Natural killer cell treated with Interleukin-12 subunit alpha and Interleukin-12 subunit beta and Interleukin-15 and Interleukin-18, amount 100 ng/mL, for 72 hours (primary cell): ENCODE measurements at regions not wholly inside any gene's neighbourhood (a gene's known extent, or its start where the extent isn't known, plus 50 kb on each side); places are given as distances from the start of the nearest gene placed in this dataset.

Source experiments
- ATAC-seq, 2 donors: fragments of 150-1000 bp; cut with Tn5 transposase in 1 of 2; sonication (Bioruptor Pico), chemical (Tn5 transposase) in 1 of 2; 2 replicates each; pipeline ENCODE4 v1.10.0; 2021
- DNase-seq: peaks from one replicate; pipeline ENCODE4 v3.0.0; 2022; ENCODE audit warnings: low spot score
- H3K27ac Mint-ChIP-seq, 2 donors: 1 replicate in 1 of 2; 2 replicates in 1 of 2; pipeline ENCODE4 v1.8.0; 2022; ENCODE audit warnings: mixed read lengths in 2 of 2, mild to moderate bottlenecking in 1 of 2, moderate library complexity in 1 of 2
- H3K27me3 Mint-ChIP-seq, 2 donors: 1 replicate in 1 of 2; 2 replicates in 1 of 2; pipeline ENCODE4 v1.8.0; 2022; ENCODE audit warnings: mixed read lengths in 2 of 2
- H3K36me3 Mint-ChIP-seq: one replicate; pipeline ENCODE4 v1.8.0; 2022; ENCODE audit warnings: mixed read lengths
- H3K4me1 Mint-ChIP-seq, 2 donors: 1 replicate in 1 of 2; 2 replicates in 1 of 2; pipeline ENCODE4 v1.8.0; 2022; ENCODE audit warnings: low read depth in 2 of 2, mixed read lengths in 2 of 2, mild to moderate bottlenecking in 1 of 2
- H3K4me3 Mint-ChIP-seq: one replicate; pipeline ENCODE4 v1.8.0; 2022; ENCODE audit warnings: mixed read lengths
- H3K9me3 Mint-ChIP-seq: 2 replicates; pipeline ENCODE4 v1.8.0; 2022; ENCODE audit warnings: mixed read lengths

DNA sequence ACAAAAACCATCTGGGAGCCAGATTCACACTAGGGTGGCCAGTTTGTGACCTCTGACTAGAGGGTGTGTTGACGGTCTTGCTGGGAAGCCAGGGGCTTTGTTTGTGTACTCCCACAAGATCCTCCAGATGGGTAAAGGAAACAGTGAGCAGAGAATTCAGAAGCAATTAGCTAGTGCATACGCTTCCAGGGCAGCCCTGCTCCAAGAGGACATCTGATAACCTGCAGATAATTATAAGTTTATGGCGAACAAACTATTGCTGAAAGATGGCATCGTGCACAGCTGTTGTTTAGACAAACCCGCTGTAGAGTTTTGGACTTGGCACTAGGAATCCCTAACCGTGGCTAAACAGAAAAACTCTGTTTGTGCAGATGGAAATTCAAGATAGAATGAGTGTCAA lies 326.4 kb downstream of the TGFB2 start:
- Mint-ChIP-seq H3K9me3 (peaks cover 5% of the 10 kb centered on the region), H3K36me3 (peaks cover 4% of the 10 kb centered on the region), H3K27me3 (no peaks in the 10 kb centered on the region), H3K27ac (no peak overlapping the region), H3K4me3 (no peak overlapping the region), H3K4me1 (no peaks in the 10 kb centered on the region)
- no peak for ATAC-seq
- DNase-seq = no peak

DNA sequence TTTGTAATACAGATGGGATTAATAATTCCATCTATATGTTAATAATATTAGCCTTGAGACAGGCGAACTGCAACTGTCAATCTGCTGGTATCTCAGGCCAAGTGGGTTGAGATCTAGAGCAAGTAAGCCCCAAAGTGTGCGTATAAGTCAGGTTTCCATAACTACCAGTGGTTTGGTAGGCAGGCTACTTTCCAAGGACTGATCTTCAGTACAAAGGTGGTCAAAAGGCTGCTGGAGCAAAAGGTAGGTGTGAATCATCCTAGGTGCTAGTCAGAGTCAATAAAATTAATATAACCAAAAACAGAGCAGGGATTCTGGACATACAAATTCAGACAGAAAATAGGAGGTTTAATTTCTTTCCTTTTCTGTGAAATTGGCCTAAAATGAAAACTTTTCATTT lies 328.0 kb downstream of the TGFB2 start:
- no peaks in the 10 kb centered on the region for H3K4me1 Mint-ChIP-seq
- no peak overlapping the region for H3K4me3 Mint-ChIP-seq
- ATAC-seq (no peak), DNase-seq (no peak)
- H3K27me3 Mint-ChIP-seq = no peaks in the 10 kb centered on the region
- peaks cover 5% of the 10 kb centered on the region for H3K9me3 Mint-ChIP-seq
- H3K36me3 Mint-ChIP-seq = peaks cover 4% of the 10 kb centered on the region
- no peak overlapping the region for H3K27ac Mint-ChIP-seq

DNA sequence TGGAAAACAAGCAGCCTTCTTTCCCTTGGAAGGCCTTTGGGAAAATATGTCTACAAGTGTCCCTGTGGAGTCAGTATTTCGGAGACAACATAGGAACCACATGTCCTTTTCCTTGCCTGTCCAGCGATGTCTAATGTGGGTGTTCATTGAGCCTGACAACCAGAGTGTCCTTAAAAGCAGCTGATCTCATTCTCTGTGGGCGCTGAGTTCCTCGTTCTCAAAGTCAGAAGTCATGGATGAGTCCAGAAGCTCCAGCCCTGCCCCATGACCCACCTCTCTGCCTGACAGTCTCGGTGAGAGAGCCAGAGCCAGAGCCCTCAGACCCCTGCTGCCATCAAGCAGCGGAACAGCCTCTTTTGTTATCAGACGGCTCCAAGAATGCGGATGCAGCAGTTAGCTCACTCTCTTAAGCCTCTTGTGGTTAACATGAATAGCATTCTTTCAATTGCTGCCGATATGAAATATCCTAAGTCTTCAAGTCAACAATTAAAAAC lies 329.2 kb downstream of the TGFB2 start:
- ATAC-seq (no peak), DNase-seq (no peak)
- Mint-ChIP-seq H3K4me3 (no peak overlapping the region), H3K9me3 (peaks cover 5% of the 10 kb centered on the region), H3K27me3 (no peaks in the 10 kb centered on the region), H3K27ac (no peak overlapping the region), H3K36me3 (peaks cover 4% of the 10 kb centered on the region), H3K4me1 (no peaks in the 10 kb centered on the region)

DNA sequence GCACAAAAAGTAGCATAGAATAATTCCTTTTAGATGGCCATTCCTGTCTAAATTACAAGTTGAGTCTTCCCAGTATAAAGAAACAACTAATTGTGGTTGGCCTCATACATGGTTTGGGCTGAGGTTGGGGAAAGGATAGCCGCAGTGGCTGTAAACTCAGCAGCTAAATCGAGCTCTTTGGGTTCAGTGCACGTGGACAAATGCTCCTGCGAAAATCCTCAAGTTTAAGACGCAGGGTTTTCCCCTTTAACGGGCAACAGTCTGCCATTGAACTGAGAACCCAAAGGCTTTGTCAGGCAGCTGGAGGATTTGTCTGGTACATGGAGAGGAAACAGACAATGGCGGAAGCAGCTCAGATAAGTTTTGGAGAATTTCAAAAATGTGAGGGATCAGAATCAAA lies 331.9 kb downstream of the TGFB2 start:
- DNase-seq = no peak
- ATAC-seq = no peak
- Mint-ChIP-seq H3K27me3 (no peaks in the 10 kb centered on the region), H3K4me3 (no peak overlapping the region), H3K4me1 (no peaks in the 10 kb centered on the region), H3K36me3 (no peaks in the 10 kb centered on the region), H3K9me3 (peaks cover 12% of the 10 kb centered on the region), H3K27ac (no peak overlapping the region)

DNA sequence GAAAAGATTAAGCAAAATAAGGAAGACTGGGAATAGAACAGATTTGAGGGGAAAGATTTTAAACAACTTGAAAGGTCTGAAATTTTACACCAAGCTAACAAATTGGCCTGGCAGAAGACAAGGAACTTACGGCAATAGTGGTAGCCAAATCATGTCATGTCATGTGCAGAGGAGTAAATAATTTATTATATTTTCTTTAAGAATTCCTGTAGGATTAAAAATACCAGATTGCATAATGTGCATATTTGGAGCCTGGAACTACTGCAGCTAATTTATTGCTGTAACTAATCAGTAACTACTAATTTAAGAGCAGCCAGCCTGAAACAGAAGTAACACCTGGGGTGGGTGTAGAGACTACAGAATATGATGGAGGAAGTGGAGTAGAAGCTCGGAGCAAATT lies 334.3 kb downstream of the TGFB2 start:
- ATAC-seq = no peak
- Mint-ChIP-seq H3K4me3 (no peak overlapping the region), H3K4me1 (no peaks in the 10 kb centered on the region), H3K36me3 (no peaks in the 10 kb centered on the region), H3K27ac (no peak overlapping the region), H3K9me3 (peaks cover 14% of the 10 kb centered on the region), H3K27me3 (no peaks in the 10 kb centered on the region)
- DNase-seq = no peak

DNA sequence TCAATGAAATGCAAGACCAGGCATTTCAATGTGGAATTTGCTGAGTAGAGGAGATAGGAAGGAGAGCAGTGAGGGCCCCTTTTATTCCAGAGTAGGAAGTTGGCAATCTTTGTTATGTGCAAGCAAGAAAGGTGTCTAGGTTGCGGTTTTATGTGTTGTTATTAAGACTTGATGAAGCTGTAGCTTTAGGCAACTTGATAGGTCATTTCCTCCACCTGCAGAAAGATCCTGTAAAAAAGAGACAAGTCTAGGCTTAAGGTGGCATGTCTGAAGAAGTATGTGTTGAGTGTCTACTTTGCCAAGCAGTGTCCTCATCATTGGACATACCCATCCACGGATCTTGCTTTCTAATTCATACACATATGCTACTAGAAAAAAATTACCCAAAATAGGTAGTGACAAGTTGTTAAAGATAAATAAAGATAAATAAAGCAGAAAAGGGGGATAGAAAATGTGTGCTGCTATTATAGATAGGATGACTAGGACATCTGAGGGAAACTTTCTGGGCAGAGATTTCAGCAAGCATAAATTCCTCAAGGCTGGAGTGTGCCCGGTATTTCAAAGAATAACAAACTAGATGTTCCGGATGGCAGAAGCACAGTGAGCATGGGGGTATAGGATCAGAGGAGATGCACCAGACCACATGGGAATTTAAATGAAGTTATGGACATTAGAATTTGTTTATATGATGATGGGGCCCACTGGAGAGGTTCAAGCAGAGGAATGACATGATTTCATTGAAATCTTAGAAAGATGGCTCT lies 335.0 kb downstream of the TGFB2 start:
- H3K4me1 Mint-ChIP-seq = no peaks in the 10 kb centered on the region
- ATAC-seq (no peak), DNase-seq (no peak)
- H3K27ac Mint-ChIP-seq = no peak overlapping the region
- no peaks in the 10 kb centered on the region for H3K27me3 Mint-ChIP-seq
- H3K36me3 Mint-ChIP-seq = no peaks in the 10 kb centered on the region
- peaks cover 14% of the 10 kb centered on the region for H3K9me3 Mint-ChIP-seq
- no peak overlapping the region for H3K4me3 Mint-ChIP-seq

DNA sequence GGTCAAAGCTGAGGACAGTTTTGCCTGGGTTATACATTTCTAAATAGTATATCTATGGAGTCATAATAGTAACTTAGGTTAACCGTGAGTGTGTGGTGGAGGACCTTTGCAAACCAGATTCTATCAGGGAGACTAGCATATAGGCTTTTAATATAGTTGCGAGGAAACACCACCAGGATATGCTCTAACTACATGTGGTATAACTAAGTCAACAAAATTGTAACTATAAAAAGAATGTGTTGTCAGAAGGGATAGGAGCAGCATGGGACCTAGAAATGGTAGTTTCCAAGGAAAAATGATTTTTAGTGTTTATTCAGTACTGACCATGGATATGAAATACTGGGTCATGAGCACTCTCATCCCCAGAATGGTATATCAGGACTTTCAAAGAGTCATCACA lies 338.1 kb downstream of the TGFB2 start:
- Mint-ChIP-seq H3K36me3 (no peaks in the 10 kb centered on the region), H3K27ac (no peak overlapping the region), H3K4me1 (no peaks in the 10 kb centered on the region), H3K4me3 (no peak overlapping the region), H3K9me3 (peaks cover 18% of the 10 kb centered on the region), H3K27me3 (no peaks in the 10 kb centered on the region)
- DNase-seq (no peak), ATAC-seq (no peak)

DNA sequence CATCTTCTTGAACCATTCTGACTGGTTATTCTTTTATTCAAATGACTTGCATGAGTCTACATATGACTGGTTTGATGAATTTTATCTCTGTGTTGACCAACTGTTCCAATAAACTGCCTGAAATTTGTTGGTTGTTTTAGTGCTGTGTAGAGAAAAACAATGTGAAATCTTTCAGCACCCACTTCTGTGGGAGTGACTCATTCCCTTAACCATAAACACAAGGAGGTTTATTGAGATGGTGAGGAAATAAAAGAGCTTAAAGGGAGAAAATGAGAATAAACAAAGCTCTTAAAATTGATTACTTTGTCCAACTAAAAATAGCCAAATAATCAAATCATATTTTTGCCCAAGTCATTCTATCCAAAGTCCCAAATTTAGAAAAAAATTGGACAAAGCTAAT lies 341.1 kb downstream of the TGFB2 start:
- ATAC-seq = no peak
- H3K4me1 Mint-ChIP-seq = no peaks in the 10 kb centered on the region
- H3K4me3 Mint-ChIP-seq = no peak overlapping the region
- no peak for DNase-seq
- no peak overlapping the region for H3K27ac Mint-ChIP-seq
- no peaks in the 10 kb centered on the region for H3K27me3 Mint-ChIP-seq
- H3K9me3 Mint-ChIP-seq = peaks cover 13% of the 10 kb centered on the region
- H3K36me3 Mint-ChIP-seq = no peaks in the 10 kb centered on the region

DNA sequence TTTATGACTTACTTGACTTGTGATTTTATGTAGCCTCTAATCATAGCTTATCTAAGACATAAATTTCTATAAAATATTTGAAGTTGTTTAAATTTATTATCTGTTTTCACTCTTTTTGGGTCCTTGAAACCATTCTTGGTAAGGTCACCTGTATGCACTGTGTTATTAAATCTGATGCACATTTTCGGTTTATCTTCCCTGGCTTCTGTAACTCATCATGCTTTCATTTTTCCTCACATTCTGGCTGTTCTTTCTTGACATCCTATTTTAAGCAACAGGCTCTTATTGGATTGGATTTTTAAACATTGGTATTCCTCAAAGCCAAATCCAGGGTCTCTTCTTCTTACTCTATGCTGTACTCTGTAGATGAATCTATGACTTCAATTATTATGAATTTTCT lies 341.6 kb downstream of the TGFB2 start:
- Mint-ChIP-seq H3K4me1 (no peaks in the 10 kb centered on the region), H3K9me3 (peaks cover 11% of the 10 kb centered on the region), H3K4me3 (no peak overlapping the region), H3K27me3 (no peaks in the 10 kb centered on the region), H3K27ac (no peak overlapping the region), H3K36me3 (no peaks in the 10 kb centered on the region)
- ATAC-seq (no peak), DNase-seq (no peak)

DNA sequence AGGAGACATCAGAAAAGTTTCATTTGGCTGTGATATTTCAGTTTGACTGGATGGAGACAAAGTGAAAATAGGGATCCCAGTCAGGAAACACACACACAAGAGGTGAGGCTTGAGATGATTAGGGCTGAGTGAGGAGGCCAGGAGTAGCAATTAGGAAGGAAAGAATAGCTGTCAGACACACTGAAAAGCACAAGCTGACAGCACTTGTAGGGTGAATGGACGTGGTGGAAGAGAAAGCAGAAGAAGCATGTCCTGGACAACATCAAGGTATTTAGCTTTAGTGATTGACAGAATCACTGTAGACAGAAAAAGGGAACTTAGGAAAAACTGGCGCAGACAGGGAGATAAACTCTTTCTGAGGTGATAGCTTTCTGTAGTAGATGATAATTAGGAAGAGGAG lies 347.7 kb downstream of the TGFB2 start:
- no peak for ATAC-seq
- no peak overlapping the region for H3K27ac Mint-ChIP-seq
- no peaks in the 10 kb centered on the region for H3K27me3 Mint-ChIP-seq
- no peak overlapping the region for H3K4me3 Mint-ChIP-seq
- no peak for DNase-seq
- no peaks in the 10 kb centered on the region for H3K36me3 Mint-ChIP-seq
- no peaks in the 10 kb centered on the region for H3K4me1 Mint-ChIP-seq
- peaks cover 5% of the 10 kb centered on the region for H3K9me3 Mint-ChIP-seq

DNA sequence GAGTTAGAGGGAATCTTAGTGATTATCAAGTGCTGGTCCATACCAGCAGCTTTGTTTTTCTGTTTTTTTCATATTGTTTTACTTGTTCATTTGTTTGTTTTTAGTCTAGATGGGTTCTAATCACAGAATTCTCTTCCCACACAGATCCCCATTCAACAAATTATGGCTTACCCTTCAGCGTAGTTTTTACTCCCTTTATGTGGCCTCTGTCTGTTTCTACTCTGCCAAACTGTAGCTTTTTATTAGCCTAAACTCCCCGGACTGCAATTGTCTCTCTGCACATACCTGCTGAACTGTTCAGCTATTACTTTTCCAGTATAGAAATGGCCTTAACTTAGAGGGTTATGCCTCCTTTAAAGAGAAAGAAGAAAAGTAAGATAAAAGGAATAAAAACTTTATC lies 348.5 kb downstream of the TGFB2 start:
- H3K36me3 Mint-ChIP-seq = no peaks in the 10 kb centered on the region
- H3K9me3 Mint-ChIP-seq = peaks cover 5% of the 10 kb centered on the region
- H3K4me1 Mint-ChIP-seq = no peaks in the 10 kb centered on the region
- H3K4me3 Mint-ChIP-seq = no peak overlapping the region
- DNase-seq = no peak
- no peak overlapping the region for H3K27ac Mint-ChIP-seq
- no peaks in the 10 kb centered on the region for H3K27me3 Mint-ChIP-seq
- no peak for ATAC-seq

DNA sequence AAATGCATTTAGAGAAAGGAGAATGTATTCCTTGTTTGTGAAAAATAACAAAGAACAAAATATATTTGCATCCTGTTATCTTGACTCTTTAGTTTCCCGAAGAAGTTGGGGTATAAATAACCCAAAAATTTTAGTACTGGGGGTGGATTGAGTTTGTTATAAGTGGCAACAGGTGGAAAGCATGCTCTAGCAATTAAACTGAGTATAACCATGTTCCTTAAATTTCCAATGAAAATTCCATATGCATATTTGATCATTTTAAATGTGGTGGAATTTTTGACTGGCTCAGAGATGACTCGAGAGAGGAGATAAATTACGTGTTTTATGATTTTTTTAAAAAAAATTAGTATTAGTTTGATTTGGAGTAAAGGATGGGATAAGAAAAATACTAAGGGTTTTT lies 348.9 kb downstream of the TGFB2 start:
- no peaks in the 10 kb centered on the region for H3K36me3 Mint-ChIP-seq
- ATAC-seq = no peak
- peaks cover 7% of the 10 kb centered on the region for H3K9me3 Mint-ChIP-seq

DNA sequence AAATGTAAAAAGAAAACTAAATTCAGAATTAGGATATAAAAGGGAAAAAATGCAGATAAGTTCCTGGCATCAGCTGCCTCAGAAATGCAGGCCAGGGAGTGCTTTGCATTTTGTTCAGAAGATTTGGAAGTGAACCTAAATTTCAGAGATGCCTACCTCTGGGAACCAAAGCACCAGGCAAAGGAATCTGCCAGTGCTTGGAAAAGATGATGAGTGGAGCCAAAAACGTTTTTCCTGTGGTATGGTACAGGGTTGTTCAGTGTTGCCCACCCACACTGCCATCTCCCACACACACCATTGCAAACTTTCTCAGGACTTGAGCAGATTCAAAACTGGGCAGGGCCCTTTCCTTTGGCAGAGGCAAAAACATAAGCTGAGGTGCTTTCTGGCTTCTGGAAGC lies 349.5 kb downstream of the TGFB2 start:
- H3K27ac Mint-ChIP-seq = no peak overlapping the region
- ATAC-seq (no peak), DNase-seq (no peak)
- H3K27me3 Mint-ChIP-seq = no peaks in the 10 kb centered on the region
- H3K4me3 Mint-ChIP-seq = no peak overlapping the region
- no peaks in the 10 kb centered on the region for H3K36me3 Mint-ChIP-seq
- H3K9me3 Mint-ChIP-seq = peaks cover 5% of the 10 kb centered on the region
- H3K4me1 Mint-ChIP-seq = no peaks in the 10 kb centered on the region

More for the DNA sequence above, 348.9 kb downstream of the TGFB2 start:
- H3K27ac Mint-ChIP-seq = no peak overlapping the region
- no peaks in the 10 kb centered on the region for H3K4me1 Mint-ChIP-seq
- H3K4me3 Mint-ChIP-seq = no peak overlapping the region
- no peaks in the 10 kb centered on the region for H3K27me3 Mint-ChIP-seq
- no peak for DNase-seq

DNA sequence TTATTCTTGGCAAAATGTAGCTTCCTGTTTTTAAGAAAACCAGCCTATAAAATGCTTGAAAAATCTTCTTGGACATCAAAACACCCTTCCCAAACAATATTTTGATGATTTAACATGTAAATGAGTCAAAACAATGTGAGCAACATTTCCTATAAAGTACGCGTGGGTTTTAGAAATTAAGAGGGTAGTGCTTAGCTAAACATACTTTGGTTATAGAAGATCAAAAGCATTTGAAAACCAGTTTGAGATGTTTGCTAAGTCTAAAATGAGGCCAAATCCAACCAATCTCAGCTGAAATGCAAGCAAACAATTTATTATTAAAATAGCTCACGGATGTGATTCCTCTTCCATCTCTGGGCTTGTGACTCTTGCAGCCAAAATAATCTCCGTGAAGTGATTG lies 350.4 kb downstream of the TGFB2 start:
- Mint-ChIP-seq H3K36me3 (no peaks in the 10 kb centered on the region), H3K4me1 (no peaks in the 10 kb centered on the region), H3K4me3 (no peak overlapping the region), H3K27ac (no peak overlapping the region), H3K27me3 (no peaks in the 10 kb centered on the region), H3K9me3 (peaks cover 7% of the 10 kb centered on the region)
- ATAC-seq = no peak
- DNase-seq = no peak

DNA sequence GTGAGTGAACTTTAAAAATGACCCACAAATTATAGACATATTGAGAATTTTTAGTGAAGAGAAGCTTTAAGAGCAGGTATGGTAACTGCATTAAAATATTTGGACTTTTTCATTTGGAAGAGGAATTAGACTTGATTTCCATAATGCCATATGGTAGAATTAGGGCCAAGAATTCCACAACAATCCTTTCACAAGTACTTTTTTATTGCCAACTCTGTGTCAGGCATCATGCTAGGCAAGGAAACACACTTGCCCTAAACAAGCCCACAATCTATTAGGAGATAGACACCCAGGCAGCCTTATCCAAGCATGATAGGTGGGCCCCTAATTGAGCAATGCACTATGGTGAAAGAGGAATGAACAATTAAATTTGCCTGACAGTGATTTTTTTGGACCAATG lies 353.0 kb downstream of the TGFB2 start:
- no peak for ATAC-seq
- H3K27me3 Mint-ChIP-seq = no peaks in the 10 kb centered on the region
- peaks cover 12% of the 10 kb centered on the region for H3K9me3 Mint-ChIP-seq
- H3K27ac Mint-ChIP-seq = no peak overlapping the region
- no peaks in the 10 kb centered on the region for H3K36me3 Mint-ChIP-seq
- H3K4me1 Mint-ChIP-seq = no peaks in the 10 kb centered on the region
- DNase-seq = no peak
- H3K4me3 Mint-ChIP-seq = no peak overlapping the region
